MG63 (cell line): ENCODE measurements at regions not wholly inside any gene's neighbourhood (a gene's known extent, or its start where the extent isn't known, plus 50 kb on each side); places are given as distances from the start of the nearest gene placed in this dataset.
A peak's percentile ranks its signal among the peaks of the same experiment; 100 is the strongest.
"Not testable (repeated sequence)": the region's sequence is repeated elsewhere in the genome, so short reads cannot be mapped to it uniquely, and the experiment has no call there.

ENCODE experiments used
- DNase-seq: peaks from one replicate; pipeline ENCODE4 v3.0.0-alpha.2; 2020
- H3K27me3 ChIP-seq: fragments of 250-450 bp; sonication (Bioruptor Pico); 2 replicates; pipeline ENCODE4 v1.5.1; 2020; ENCODE audit warnings: mild to moderate bottlenecking, moderate library complexity
- H3K36me3 ChIP-seq: fragments of 250-450 bp; sonication (Bioruptor Pico); 2 replicates; pipeline ENCODE4 v1.5.1; 2020; ENCODE audit warnings: mild to moderate bottlenecking, moderate library complexity
- H3K4me3 ChIP-seq: fragments of 250-450 bp; sonication (Bioruptor Pico); 2 replicates; pipeline ENCODE4 v1.5.1; 2020; ENCODE audit warnings: mild to moderate bottlenecking, moderate library complexity
- H3K9me3 ChIP-seq: fragments of 250-450 bp; sonication (Bioruptor Pico); 2 replicates; pipeline ENCODE4 v1.5.1; 2020; ENCODE audit warnings: mild to moderate bottlenecking, moderate library complexity

DNA sequence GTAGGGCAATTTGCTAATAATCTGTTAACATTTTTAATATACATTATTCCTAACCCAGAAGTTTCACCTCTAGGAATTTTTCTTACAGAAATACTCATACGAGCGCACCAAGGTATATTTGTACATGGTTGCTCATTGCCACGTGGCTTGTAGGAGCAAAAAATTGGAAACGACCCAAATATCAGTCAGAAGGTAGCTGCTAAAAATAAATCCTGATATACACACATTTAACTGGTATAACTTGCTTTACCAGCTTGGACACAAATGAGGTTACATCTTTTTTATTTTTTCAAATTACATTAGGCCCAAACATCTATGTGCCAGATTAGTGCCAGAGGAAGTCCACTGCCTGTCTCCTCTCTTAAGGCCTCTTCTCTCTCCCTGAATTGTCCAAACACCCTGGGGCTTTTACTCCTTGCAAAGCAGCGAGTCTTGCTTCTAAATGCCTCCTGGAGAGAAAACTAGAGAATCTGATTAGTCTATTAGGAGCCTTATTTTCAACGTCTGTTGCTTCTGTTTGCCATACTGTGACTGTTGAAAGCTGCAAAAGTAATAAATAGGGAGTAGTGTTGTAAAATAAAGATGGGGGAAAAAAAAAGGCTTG, 92.0 kb upstream of the SSBP2 start:
- H3K27me3 ChIP-seq: no peaks in the 10 kb centered on the region
- no peaks in the 10 kb centered on the region for H3K36me3 ChIP-seq
- DNase-seq: no peak
- H3K4me3 ChIP-seq: no peak overlapping the region
- H3K9me3 ChIP-seq: no peaks in the 10 kb centered on the region

DNA sequence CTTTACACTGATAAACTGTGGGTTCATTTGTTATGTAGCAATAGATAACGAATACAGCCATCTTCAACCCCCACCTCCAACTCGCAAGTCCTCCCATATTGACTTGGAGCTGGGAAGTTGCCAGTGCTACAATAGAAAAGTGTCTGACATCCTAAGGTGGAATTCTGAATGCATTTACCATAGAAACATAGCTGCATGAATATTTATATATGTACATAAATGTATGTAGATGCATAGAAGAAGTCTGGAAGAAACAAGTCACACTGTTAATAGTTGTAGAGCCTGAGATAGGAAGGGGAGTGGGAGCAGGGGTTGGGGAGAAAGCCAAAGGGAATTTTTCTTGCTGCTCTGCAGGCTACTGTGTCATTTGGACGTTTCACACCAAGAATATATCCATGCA, 88.1 kb upstream of the SSBP2 start:
- no peaks in the 10 kb centered on the region for H3K27me3 ChIP-seq
- H3K4me3 ChIP-seq: no peak overlapping the region
- H3K9me3 ChIP-seq: no peaks in the 10 kb centered on the region
- DNase-seq: no peak
- H3K36me3 ChIP-seq: no peaks in the 10 kb centered on the region

DNA sequence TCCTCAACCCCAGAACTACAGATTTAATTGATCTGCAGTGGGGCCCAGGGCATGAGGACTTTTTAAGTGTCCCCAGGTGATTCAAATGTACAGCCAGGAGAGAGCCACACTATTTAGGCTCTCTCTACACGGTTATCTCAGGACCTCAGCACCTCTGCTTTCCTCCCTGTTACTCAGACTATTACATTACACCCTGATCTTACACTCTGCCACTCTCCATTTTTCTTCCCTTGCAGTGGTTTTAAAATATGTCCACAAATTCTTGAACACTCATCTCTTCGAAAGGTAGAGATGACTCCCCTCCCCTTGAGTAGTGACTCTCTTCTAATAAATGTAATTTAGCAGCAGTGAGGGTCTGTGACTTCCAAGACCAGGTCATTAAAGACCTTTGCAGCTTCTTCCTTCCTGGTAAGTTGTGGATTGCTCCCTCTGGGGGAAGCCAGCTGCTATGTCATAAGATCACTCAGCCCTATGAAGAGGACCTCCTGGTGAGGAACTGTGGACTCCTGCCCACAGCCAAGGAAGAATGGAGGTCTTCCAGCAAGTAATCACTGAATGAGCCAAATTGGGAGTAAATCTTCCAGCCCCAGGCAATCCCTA, 87.5 kb upstream of the SSBP2 start:
- Histone ChIP-seq H3K36me3 (no peaks in the 10 kb centered on the region), H3K4me3 (no peak overlapping the region), H3K27me3 (no peaks in the 10 kb centered on the region), H3K9me3 (no peaks in the 10 kb centered on the region)
- DNase-seq: peak; percentile 64

DNA sequence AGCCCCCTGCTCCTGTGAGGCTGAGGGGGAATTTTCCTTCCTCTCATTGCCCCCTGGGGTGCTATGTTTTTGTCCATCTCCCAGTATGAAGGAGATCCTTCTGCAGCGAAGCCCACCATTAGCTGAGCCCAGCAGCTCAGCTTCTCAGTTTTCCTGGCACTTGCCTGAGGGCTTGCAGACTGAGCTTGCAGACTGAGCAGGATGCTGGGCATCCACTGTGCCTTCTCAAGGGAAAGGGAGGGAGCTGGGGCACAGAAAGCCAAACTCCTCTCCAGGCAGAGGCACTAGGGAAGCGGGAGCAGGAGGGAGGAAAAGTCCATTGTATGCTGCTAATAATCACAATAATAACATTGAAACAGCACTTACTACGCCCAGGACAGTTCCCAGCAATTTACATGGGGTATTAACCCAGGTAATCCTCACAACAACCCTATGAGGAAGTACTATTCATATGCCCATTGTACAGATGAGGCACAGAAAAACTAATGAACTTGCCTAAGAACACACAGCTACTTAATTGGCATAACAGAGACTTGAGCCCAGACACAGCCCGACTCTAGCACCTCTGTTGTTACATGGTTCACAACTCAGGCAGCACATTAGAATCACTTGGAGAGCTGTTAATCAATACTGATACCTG, 86.9 kb upstream of the SSBP2 start:
- H3K9me3 ChIP-seq: no peaks in the 10 kb centered on the region
- H3K27me3 ChIP-seq: no peaks in the 10 kb centered on the region
- no peaks in the 10 kb centered on the region for H3K36me3 ChIP-seq
- no peak for DNase-seq
- no peak overlapping the region for H3K4me3 ChIP-seq

DNA sequence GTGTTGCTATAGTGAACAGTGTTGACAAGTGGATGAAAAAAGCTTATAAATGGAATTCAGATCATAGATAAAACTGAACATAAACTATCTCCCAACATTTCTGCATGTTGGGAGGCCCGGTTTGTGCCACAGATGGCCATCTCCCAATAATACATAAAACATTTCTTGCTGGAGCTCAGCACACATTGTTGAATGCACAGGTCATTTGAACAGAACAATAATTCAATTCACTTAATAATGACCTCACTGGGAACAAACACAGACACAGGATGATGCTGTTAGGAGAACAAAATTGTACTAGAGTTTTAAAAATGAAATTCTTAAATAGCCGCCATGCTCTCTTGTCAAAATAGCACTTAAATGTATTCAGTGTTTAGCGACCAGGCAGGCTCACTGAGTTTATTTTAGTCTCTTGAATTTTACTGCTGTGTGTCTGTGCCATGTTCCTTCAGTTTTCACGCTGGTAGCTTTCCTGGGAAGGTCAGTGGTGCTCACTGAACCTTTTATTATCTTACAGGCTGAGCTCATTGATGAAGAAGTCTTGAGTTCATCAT, 85.0 kb upstream of the SSBP2 start:
- H3K36me3 ChIP-seq: no peaks in the 10 kb centered on the region
- no peak overlapping the region for H3K4me3 ChIP-seq
- H3K9me3 ChIP-seq: no peaks in the 10 kb centered on the region
- H3K27me3 ChIP-seq: no peaks in the 10 kb centered on the region
- DNase-seq: no peak

GRCh38 chr5:81834021-81834660, 83.2 kb upstream of the SSBP2 start:
- no peak for DNase-seq
- Histone ChIP-seq H3K36me3 (no peaks in the 10 kb centered on the region), H3K9me3 (no peaks in the 10 kb centered on the region), H3K4me3 (no peak overlapping the region), H3K27me3 (no peaks in the 10 kb centered on the region)

DNA sequence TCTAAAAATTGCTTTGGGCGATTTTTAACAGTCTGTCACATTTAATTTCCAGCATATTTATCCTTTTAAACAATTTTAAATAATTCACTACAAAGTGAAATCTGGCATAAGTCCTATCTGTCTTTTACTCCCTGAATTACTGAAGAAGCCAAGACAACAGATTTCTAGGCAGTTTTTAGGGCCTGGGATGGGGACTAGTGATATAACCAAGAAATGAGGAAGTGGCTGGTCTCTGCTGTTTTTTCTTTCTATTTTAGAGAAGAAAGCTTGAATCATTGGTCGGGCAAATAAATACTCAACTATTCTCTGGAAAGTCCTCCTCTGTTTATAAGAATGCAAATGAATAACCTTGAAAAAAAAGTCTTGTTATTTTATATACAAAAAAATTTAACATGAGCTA, 79.7 kb upstream of the SSBP2 start:
- no peaks in the 10 kb centered on the region for H3K27me3 ChIP-seq
- H3K4me3 ChIP-seq: no peak overlapping the region
- H3K9me3 ChIP-seq: no peaks in the 10 kb centered on the region
- no peak for DNase-seq
- H3K36me3 ChIP-seq: no peaks in the 10 kb centered on the region

- Histone ChIP-seq H3K9me3 (no peaks in the 10 kb centered on the region), H3K27me3 (no peaks in the 10 kb centered on the region), H3K4me3 (no peak overlapping the region), H3K36me3 (no peaks in the 10 kb centered on the region)
- peak; percentile 55 for DNase-seq
Observed at GRCh38 chr5:81829242-81829641, 78.3 kb upstream of the SSBP2 start.

DNA sequence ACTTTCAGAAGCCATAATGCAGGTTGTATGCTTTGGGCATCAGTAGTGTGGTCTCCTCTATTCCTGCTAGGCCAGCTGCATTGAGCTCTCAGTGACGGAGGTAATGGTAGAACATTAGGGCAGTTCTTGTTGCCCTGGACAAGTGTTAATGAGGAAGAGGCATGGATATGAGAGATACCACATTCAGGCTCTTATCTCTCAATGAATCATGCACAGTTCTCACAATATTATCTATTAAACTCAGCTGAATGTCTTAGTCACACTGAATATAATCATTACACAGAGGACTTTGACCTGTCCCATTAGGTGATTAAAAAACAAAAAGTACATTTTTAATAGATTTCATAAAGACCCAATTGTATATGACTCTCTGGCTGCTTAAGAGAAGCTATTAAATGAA, 76.6 kb upstream of the SSBP2 start:
- no peaks in the 10 kb centered on the region for H3K27me3 ChIP-seq
- no peaks in the 10 kb centered on the region for H3K9me3 ChIP-seq
- no peak for DNase-seq
- H3K36me3 ChIP-seq: no peaks in the 10 kb centered on the region
- H3K4me3 ChIP-seq: no peak overlapping the region

DNA sequence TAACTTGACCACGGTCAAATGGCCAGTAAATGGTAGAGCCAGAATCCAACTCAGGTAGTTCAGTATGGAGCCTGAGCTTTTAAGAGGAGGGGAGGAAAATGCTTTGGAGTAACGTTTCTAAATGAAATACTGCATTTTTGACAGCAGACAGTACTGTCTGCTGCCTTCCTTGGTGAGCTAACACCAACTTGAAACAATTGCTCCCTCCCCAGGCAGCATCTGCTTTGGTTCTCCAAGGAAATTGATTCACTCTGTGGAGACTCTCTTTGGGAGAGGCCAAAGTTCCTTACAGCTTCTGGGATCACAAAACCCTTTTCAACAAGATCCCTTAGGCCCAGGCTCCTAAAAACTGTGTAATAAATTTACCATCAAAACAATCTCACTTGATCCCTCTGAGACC, 75.2 kb upstream of the SSBP2 start:
- Histone ChIP-seq H3K4me3 (no peak overlapping the region), H3K27me3 (no peaks in the 10 kb centered on the region), H3K9me3 (no peaks in the 10 kb centered on the region), H3K36me3 (no peaks in the 10 kb centered on the region)
- no peak for DNase-seq

DNA sequence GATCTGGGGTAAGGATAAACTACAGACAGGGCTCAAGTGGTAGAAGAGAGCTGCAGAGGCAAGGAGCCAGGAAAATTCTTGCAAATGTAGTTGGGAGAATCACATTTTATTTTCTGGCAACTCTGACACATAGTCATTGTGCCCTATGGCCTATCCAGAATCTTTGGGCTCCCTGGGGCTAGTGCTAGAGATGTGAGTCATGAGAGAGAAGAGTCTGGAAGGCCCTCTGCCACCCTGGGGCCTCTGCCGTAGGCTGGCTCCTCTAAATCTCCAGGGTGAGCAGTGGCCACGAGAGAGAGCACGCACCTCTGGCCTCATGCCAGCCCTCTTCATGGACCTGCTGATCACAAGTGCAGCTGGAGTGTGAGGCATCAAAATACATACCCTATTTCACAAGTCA, 74.3 kb upstream of the SSBP2 start:
- no peaks in the 10 kb centered on the region for H3K9me3 ChIP-seq
- H3K36me3 ChIP-seq: no peaks in the 10 kb centered on the region
- H3K4me3 ChIP-seq: no peak overlapping the region
- peak; percentile 96 for DNase-seq
- H3K27me3 ChIP-seq: no peaks in the 10 kb centered on the region

DNA sequence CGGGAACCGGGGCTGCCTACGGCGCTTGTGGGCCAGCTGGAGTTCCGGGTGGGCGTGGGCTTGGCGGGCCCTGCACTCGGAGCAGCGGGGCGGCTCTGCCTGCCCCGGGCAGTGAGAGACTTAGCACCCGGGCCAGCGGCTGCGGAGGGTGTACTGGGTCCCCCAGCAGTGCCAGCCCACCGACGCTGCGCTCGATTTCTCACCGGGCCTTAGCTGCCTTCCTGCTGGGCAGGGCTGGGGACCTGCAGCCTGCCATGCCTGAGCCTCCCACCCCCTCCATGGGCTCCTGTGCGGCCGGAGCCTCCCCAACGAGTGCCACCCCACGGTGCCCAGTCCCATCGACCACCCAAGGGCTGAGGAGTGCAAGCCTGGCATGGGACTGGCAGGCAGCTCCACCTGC, 72.8 kb upstream of the SSBP2 start:
- H3K4me3 ChIP-seq, H3K9me3 ChIP-seq, H3K36me3 ChIP-seq, H3K27me3 ChIP-seq, DNase-seq: not testable (repeated sequence)

DNA sequence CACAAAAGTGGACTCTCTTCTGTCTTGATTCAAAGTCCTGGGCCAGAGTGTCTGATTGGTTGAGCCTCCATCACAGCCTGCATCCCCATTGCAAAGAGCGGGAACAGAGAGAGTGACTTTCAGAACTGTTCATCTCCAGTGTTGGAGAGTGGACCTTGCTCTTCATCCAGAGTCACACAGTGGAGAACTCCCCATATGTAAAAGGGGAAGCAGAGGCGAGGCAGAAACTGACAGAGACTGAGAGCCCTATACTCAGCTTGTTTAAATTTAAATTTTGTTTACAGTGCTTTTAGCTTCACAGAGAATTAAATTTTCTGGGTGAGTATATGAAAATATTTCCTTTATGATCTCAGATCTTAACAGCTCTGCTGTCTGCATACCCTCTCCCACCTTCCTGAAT, 70.0 kb upstream of the SSBP2 start:
- no peaks in the 10 kb centered on the region for H3K36me3 ChIP-seq
- H3K4me3 ChIP-seq: no peak overlapping the region
- no peaks in the 10 kb centered on the region for H3K9me3 ChIP-seq
- no peaks in the 10 kb centered on the region for H3K27me3 ChIP-seq
- DNase-seq: no peak

DNA sequence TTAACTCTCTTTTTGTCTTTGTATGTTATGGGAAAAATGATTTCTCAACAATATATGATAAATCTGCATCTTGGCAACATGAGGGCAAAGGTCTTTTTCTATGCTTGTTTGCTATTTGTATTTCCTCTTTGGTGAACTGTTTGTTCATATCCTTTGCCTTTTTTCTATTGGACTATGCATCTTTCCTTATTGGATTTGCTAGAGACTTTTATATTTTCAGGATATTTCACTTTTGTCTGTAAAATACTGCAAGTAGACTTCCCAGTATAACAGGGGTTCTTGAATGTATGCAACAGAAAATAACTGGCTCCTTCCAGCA, 69.4 kb upstream of the SSBP2 start:
- Histone ChIP-seq H3K36me3 (no peaks in the 10 kb centered on the region), H3K4me3 (no peak overlapping the region), H3K27me3 (no peaks in the 10 kb centered on the region), H3K9me3 (no peaks in the 10 kb centered on the region)
- DNase-seq: no peak

DNA sequence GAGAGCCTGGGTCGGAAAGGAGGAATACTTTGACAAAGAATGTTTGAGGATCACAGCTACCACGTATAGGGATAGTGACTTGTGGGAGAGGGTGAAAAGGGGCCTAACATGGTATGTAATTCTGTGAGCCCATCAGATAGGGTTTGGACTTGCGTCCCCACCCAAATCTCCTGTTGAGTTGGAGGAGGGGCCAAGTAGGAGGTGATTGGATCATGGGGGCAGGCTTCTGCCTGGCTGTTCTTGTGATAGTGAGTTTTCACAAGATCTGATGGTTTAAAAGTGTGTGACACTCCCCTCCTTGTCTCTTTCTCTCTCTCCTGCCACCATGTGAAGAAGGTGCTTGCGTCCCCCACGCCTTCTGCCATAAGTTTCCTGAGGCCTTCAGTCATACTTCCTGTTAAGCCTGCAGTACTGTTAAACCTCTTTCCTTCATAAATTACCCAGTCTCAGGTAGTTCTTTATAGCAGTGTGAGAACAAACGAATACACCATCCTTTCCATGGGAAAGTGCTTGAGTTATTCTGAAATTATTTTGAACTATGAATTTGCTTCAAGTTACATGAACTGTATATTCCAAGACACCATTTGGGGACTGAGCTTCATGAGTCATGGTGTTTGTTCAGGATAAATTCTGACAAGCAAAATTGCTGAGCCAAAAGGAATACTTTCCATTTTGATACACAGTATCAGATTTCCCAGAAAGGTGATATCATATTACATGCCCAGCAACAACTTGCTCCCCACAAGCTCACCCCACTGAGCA, 68.8 kb upstream of the SSBP2 start:
- Histone ChIP-seq H3K9me3 (no peaks in the 10 kb centered on the region), H3K27me3 (no peaks in the 10 kb centered on the region), H3K4me3 (no peak overlapping the region), H3K36me3 (no peaks in the 10 kb centered on the region)
- no peak for DNase-seq

- Histone ChIP-seq H3K36me3 (no peaks in the 10 kb centered on the region), H3K27me3 (no peaks in the 10 kb centered on the region), H3K9me3 (no peaks in the 10 kb centered on the region), H3K4me3 (no peak overlapping the region)
- DNase-seq: no peak
Observed at GRCh38 chr5:81817980-81818379, 67.1 kb upstream of the SSBP2 start.

DNA sequence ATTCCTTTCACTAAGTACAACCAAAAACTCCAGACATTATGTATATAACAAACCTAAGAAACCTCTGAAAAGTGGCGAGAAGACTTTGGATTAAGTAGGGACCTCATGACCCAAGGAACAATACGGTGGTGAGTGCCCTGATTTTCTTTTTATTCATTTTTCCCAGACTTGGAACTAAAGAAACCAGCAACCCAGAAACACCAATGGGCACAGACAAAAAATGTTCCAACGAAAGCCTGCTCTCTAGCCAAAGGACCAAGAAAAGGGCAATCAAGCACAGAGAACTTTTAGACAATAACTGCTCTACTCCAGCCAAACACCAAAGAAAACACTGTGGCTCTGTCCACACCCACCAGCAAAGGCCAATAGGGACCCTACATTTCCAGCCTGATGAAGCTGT, 66.2 kb upstream of the SSBP2 start:
- DNase-seq: no peak
- no peaks in the 10 kb centered on the region for H3K27me3 ChIP-seq

More for the DNA sequence above, 66.2 kb upstream of the SSBP2 start:
- Histone ChIP-seq H3K9me3 (no peaks in the 10 kb centered on the region), H3K4me3 (no peak overlapping the region), H3K36me3 (no peaks in the 10 kb centered on the region)
